ENCODE measurements at regions not wholly inside any gene's neighbourhood (a gene's known extent, or its start where the extent isn't known, plus 50 kb on each side); places are given as distances from the start of the nearest gene placed in this dataset.

GRCh38 chr3:23083701-23084100 lies 119.4 kb upstream of the UBE2E2 start:
- H3K36me3 ChIP-seq = no peaks in the 10 kb centered on the region
- H3K27me3 ChIP-seq (replicated peaks; ENCODE audit: insufficient read depth) = no peaks in the 10 kb centered on the region
- H3K27ac ChIP-seq = no peak overlapping the region
- H3K4me3 ChIP-seq = no peak overlapping the region
- DNase-seq (ENCODE audit: low spot score) = no peak
- TF ChIP-seq CTCF (IDR thresholded peaks at IDR 0.05) = no peak
- no peak for ATAC-seq (ENCODE audit: insufficient number of reproducible peaks, low FRiP score, low read depth)
- no peaks in the 10 kb centered on the region for H3K9me3 ChIP-seq
- peaks cover 0 to 8% of the 10 kb centered on the region in 2 donors for H3K4me1 ChIP-seq (ENCODE audit: control insufficient read depth in 1 of 2, low read depth in 2 of 2)

- ATAC-seq (ENCODE audit: insufficient number of reproducible peaks, low FRiP score, low read depth) = no peak
Observed at GRCh38 chr3:23084367-23084766, 118.8 kb upstream of the UBE2E2 start.

GRCh38 chr3:23085261-23085660 lies 117.9 kb upstream of the UBE2E2 start:
- DNase-seq (ENCODE audit: low spot score) (no peak), ATAC-seq (ENCODE audit: insufficient number of reproducible peaks, low FRiP score, low read depth) (no peak)
- H3K27ac ChIP-seq = no peak overlapping the region
- H3K36me3 ChIP-seq = no peaks in the 10 kb centered on the region
- H3K4me1 ChIP-seq (ENCODE audit: control insufficient read depth in 1 of 2, low read depth in 2 of 2) = peaks cover 0 to 8% of the 10 kb centered on the region in 2 donors
- no peak for TF ChIP-seq CTCF (IDR thresholded peaks at IDR 0.05)
- H3K9me3 ChIP-seq = no peaks in the 10 kb centered on the region
- no peaks in the 10 kb centered on the region for H3K27me3 ChIP-seq (replicated peaks; ENCODE audit: insufficient read depth)
- H3K4me3 ChIP-seq = no peak overlapping the region

More at GRCh38 chr3:23084367-23084766, 118.8 kb upstream of the UBE2E2 start:
- Histone ChIP-seq H3K9me3 (no peaks in the 10 kb centered on the region), H3K4me3 (no peak overlapping the region), H3K27me3 (replicated peaks; ENCODE audit: insufficient read depth) (no peaks in the 10 kb centered on the region), H3K36me3 (no peaks in the 10 kb centered on the region), H3K4me1 (ENCODE audit: control insufficient read depth in 1 of 2, low read depth in 2 of 2) (peaks cover 0 to 8% of the 10 kb centered on the region in 2 donors), H3K27ac (no peak overlapping the region)
- no peak for DNase-seq (ENCODE audit: low spot score)
- TF ChIP-seq CTCF (IDR thresholded peaks at IDR 0.05) = no peak

- H3K27me3 ChIP-seq (replicated peaks; ENCODE audit: insufficient read depth) = no peaks in the 10 kb centered on the region
- no peak for TF ChIP-seq CTCF (IDR thresholded peaks at IDR 0.05)
Observed at GRCh38 chr3:23086331-23086730, 116.8 kb upstream of the UBE2E2 start.

GRCh38 chr3:23086831-23087230 lies 116.3 kb upstream of the UBE2E2 start:
- H3K4me3 ChIP-seq = no peak overlapping the region
- no peaks in the 10 kb centered on the region for H3K27me3 ChIP-seq (replicated peaks; ENCODE audit: insufficient read depth)
- no peaks in the 10 kb centered on the region for H3K36me3 ChIP-seq
- TF ChIP-seq CTCF (IDR thresholded peaks at IDR 0.05) = no peak
- no peaks in the 10 kb centered on the region for H3K9me3 ChIP-seq
- no peak for ATAC-seq (ENCODE audit: insufficient number of reproducible peaks, low FRiP score, low read depth)
- peaks cover 0 to 8% of the 10 kb centered on the region in 2 donors for H3K4me1 ChIP-seq (ENCODE audit: control insufficient read depth in 1 of 2, low read depth in 2 of 2)
- no peak for DNase-seq (ENCODE audit: low spot score)
- H3K27ac ChIP-seq = no peak overlapping the region

More at GRCh38 chr3:23086331-23086730, 116.8 kb upstream of the UBE2E2 start:
- H3K27ac ChIP-seq = no peak overlapping the region
- DNase-seq (ENCODE audit: low spot score) (no peak), ATAC-seq (ENCODE audit: insufficient number of reproducible peaks, low FRiP score, low read depth) (no peak)
- H3K4me1 ChIP-seq (ENCODE audit: control insufficient read depth in 1 of 2, low read depth in 2 of 2) = peaks cover 0 to 8% of the 10 kb centered on the region in 2 donors
- H3K9me3 ChIP-seq = no peaks in the 10 kb centered on the region
- H3K36me3 ChIP-seq = no peaks in the 10 kb centered on the region
- no peak overlapping the region for H3K4me3 ChIP-seq

Data from thoracic aorta (tissue), 2 donors.